SU-DHL-6 (cell line): ENCODE measurements at regions not wholly inside any gene's neighbourhood (a gene's known extent, or its start where the extent isn't known, plus 50 kb on each side); places are given as distances from the start of the nearest gene placed in this dataset.

Experiments
- H2AFZ ChIP-seq: fragments of 200-600 bp; sonication (generic); 2 replicates; pipeline ENCODE4 v1.6.1; 2014; ENCODE audit warnings: low read depth, mild to moderate bottlenecking, moderate library complexity, mixed read lengths, antibody characterized with exemption, low read length; ENCODE audit not compliant: severe bottlenecking
- H3F3A ChIP-seq: fragments of 200-600 bp; shearing (Covaris generic); 2 replicates; pipeline ENCODE4 v1.6.0; 2016; ENCODE audit warnings: antibody characterized with exemption, mild to moderate bottlenecking; ENCODE audit not compliant: insufficient read depth
- H3K27ac ChIP-seq: fragments of 200-600 bp; sonication (generic); 2 replicates; pipeline ENCODE4 v1.5.1; 2016; ENCODE audit warnings: low read depth, mild to moderate bottlenecking, low read length, moderate library complexity, mixed read lengths
- H3K27me3 ChIP-seq: fragments of 200-600 bp; sonication (generic), shearing (Covaris generic); 2 replicates; pipeline ENCODE4 v1.6.0; 2014; ENCODE audit warnings: mild to moderate bottlenecking, low read length
- H3K36me3 ChIP-seq: fragments of 200-600 bp; sonication (generic); 2 replicates; pipeline ENCODE4 v1.6.1; 2014; ENCODE audit warnings: mild to moderate bottlenecking, low read length, mixed read lengths
- H3K4me2 ChIP-seq: fragments of 300-600, 200-600 bp; shearing (Covaris generic), sonication (generic); 2 replicates; pipeline ENCODE4 v1.6.0; 2014; ENCODE audit warnings: low read length, low read depth, mild to moderate bottlenecking; ENCODE audit not compliant: poor library complexity, severe bottlenecking
- H3K4me3 ChIP-seq: fragments of 200-600 bp; sonication (generic); 2 replicates; pipeline ENCODE4 v1.5.1; 2014; ENCODE audit warnings: antibody characterized with exemption, low read length, mild to moderate bottlenecking, mixed read lengths; ENCODE audit not compliant: insufficient read depth, poor library complexity, severe bottlenecking
- H3K79me2 ChIP-seq: fragments of 200-600 bp; sonication (generic); 2 replicates; pipeline ENCODE4 v1.6.1; 2014; ENCODE audit warnings: mild to moderate bottlenecking, low read length, moderate library complexity; ENCODE audit not compliant: insufficient read depth
- H3K9ac ChIP-seq: fragments of 200-600 bp; sonication (generic); 2 replicates; pipeline ENCODE4 v1.7.0; 2014; ENCODE audit warnings: mild to moderate bottlenecking, low read length
- H3K9me2 ChIP-seq: fragments of 200-600 bp; sonication (generic); replicated peaks from 2 replicates; pipeline ENCODE4 v1.6.1; 2014; ENCODE audit warnings: low read length; ENCODE audit not compliant: insufficient read depth
- H3K9me3 ChIP-seq: fragments of 200-600 bp; sonication (generic); 2 replicates; pipeline ENCODE4 v1.6.1; 2014; ENCODE audit warnings: low read length, mixed read lengths; ENCODE audit not compliant: insufficient read depth
- H4K20me1 ChIP-seq: fragments of 200-600 bp; sonication (generic); 2 replicates; pipeline ENCODE4 v1.6.1; 2014; ENCODE audit warnings: low read depth, mild to moderate bottlenecking, antibody characterized with exemption, low read length, moderate library complexity, mixed read lengths
- EZH2phosphoT487 ChIP-seq: fragments of 200-600 bp; sonication (generic), shearing (Covaris generic); conservative IDR thresholded peaks from 2 replicates; pipeline ENCODE4 v1.6.1; 2018; ENCODE audit warnings: mild to moderate bottlenecking, antibody characterized with exemption, low read length, moderate library complexity, mixed read lengths
- TF ChIP-seq, protein P1 (sequence below): fragments of 200-600 bp; sonication (generic); IDR thresholded peaks from one replicate; pipeline ENCODE4 v1.5.1; 2017; ENCODE audit warnings: antibody characterized with exemption, mild to moderate bottlenecking, low read length, moderate library complexity; ENCODE audit not compliant: insufficient read depth, poor library complexity, severe bottlenecking

DNA sequence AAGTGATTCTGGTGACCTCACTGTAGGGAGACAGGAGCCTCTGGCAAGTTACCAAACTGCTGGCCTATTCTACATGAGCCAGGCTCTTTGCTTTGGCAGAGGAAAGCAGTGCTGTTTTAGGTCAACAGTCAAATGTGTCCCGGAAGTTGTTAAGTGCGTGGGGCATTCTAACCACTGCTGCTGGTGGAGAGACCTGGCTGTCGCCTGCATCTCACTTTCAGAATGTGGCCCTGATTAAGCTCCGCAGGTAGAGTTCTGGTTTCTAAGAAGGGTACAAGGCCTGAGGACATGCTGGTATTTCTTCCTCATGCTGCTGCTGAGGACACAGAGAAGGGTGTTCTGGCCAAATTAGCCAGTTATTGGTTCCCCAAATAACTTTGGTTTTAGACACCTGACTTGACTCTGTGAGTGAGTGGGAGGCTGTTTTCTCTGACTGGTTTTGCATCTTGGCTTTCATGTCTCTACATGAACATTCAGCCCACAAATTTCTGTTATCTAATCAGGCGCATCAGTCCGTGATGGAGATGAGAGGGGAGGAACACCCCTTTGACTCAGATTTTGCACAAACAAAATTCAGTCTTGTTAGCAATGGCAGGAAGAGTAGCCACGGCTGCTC, 120.8 kb downstream of the LMO4 start:
- H3K4me3 ChIP-seq: peak overlapping the region; percentile 62
- peaks cover 43% of the 10 kb centered on the region for H3F3A ChIP-seq
- H2AFZ ChIP-seq: no peak overlapping the region
- no peaks in the 10 kb centered on the region for H3K9me2 ChIP-seq
- no peaks in the 10 kb centered on the region for H4K20me1 ChIP-seq
- H3K9ac ChIP-seq: peak overlapping the region; percentile 69
- H3K4me2 ChIP-seq: peak overlapping the region; percentile 85
- no peaks in the 10 kb centered on the region for H3K79me2 ChIP-seq
- H3K9me3 ChIP-seq: peaks cover 7% of the 10 kb centered on the region; the same call in 1 of the 2 replicates
- H3K36me3 ChIP-seq: no peaks in the 10 kb centered on the region
- H3K27me3 ChIP-seq: no peaks in the 10 kb centered on the region
- no peak for TF ChIP-seq EZH2phosphoT487
- TF ChIP-seq, protein P1, sequence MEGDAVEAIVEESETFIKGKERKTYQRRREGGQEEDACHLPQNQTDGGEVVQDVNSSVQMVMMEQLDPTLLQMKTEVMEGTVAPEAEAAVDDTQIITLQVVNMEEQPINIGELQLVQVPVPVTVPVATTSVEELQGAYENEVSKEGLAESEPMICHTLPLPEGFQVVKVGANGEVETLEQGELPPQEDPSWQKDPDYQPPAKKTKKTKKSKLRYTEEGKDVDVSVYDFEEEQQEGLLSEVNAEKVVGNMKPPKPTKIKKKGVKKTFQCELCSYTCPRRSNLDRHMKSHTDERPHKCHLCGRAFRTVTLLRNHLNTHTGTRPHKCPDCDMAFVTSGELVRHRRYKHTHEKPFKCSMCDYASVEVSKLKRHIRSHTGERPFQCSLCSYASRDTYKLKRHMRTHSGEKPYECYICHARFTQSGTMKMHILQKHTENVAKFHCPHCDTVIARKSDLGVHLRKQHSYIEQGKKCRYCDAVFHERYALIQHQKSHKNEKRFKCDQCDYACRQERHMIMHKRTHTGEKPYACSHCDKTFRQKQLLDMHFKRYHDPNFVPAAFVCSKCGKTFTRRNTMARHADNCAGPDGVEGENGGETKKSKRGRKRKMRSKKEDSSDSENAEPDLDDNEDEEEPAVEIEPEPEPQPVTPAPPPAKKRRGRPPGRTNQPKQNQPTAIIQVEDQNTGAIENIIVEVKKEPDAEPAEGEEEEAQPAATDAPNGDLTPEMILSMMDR: no peak
- peak overlapping the region; percentile 99 for H3K27ac ChIP-seq

DNA sequence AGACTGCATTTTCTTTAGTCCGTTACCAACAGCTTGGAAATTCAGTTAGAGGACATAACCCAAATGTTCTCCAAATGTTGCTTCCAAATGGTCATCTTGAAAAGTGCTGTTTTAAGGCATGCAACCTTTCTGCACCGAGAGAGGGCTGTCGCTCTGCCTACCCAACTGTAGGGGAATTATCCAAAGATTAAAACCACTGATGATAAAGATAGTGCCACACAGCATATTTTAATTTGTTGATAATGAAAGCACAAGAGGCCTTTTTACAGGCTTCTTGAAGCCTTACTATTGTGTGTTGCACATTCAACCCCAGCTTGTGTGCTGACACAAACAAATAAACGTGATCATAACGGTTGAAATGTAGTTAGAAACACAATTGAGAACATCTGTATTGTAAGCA, 121.5 kb downstream of the LMO4 start:
- H2AFZ ChIP-seq: peak overlapping the region; percentile 54
- H3K4me3 ChIP-seq: peak overlapping the region; percentile 62
- H3K27ac ChIP-seq: peak overlapping the region; percentile 99

DNA sequence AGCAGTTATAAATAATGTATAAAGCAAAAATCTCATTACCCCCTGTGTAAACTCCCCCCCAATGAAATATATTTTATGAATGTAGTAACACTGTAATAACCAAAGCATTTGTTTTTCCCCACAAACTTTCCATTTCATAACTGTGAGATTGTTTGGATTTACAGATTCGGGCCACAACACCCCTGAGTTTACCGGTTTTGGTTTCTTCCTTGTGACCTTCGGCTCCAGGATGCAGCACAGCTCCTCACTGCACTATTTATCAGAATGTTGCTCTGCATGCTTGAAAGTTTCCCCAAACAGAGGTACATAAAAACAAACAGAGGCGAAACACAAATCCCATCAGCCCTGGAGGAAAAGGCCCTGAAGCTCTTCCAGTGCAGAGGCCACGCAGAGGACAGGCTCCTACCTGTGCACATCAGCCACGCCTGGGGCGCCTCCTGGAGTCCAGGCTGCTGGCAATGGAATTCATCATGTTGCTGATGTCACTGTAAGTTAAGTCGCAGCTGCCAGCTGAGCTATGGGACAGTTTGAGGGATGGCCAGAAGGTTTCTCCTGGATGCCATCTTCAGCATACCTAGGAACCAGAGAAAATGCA, 122.0 kb downstream of the LMO4 start:
- Histone ChIP-seq H3K4me3 (peak overlapping the region; percentile 62), H4K20me1 (no peaks in the 10 kb centered on the region), H3K9me3 (peaks cover 5% of the 10 kb centered on the region; the same call in 1 of the 2 replicates), H3K27me3 (no peaks in the 10 kb centered on the region), H3K9ac (peak overlapping the region; percentile 69), H3K36me3 (no peaks in the 10 kb centered on the region), H3K79me2 (no peaks in the 10 kb centered on the region), H3K27ac (peak overlapping the region; percentile 99), H2AFZ (peak overlapping the region; percentile 54), H3K4me2 (peak overlapping the region; percentile 85), H3F3A (peaks cover 43% of the 10 kb centered on the region), H3K9me2 (no peaks in the 10 kb centered on the region)
- TF ChIP-seq EZH2phosphoT487: no peak
- TF ChIP-seq, protein P1: peak; percentile 63

More for the DNA sequence above, 121.5 kb downstream of the LMO4 start:
- Histone ChIP-seq H3K27me3 (no peaks in the 10 kb centered on the region), H3K36me3 (no peaks in the 10 kb centered on the region), H3K9me3 (peaks cover 5% of the 10 kb centered on the region; the same call in 1 of the 2 replicates), H3K9ac (peak overlapping the region; percentile 69), H3K4me2 (peak overlapping the region; percentile 85), H4K20me1 (no peaks in the 10 kb centered on the region), H3K79me2 (no peaks in the 10 kb centered on the region), H3F3A (peaks cover 43% of the 10 kb centered on the region), H3K9me2 (no peaks in the 10 kb centered on the region)
- TF ChIP-seq, protein P1: no peak
- TF ChIP-seq EZH2phosphoT487: no peak
